GM04503 (cell line): ENCODE measurements at regions not wholly inside any gene's neighbourhood (a gene's known extent, or its start where the extent isn't known, plus 50 kb on each side); places are given as distances from the start of the nearest gene placed in this dataset.
"Not testable (repeated sequence)": the region's sequence is repeated elsewhere in the genome, so short reads cannot be mapped to it uniquely, and the experiment has no call there.

Experiments used
- DNase-seq: peaks from one replicate; pipeline ENCODE4 v3.0.0-alpha.2; 2012; ENCODE audit warnings: low read depth

- not testable (repeated sequence) for DNase-seq
These were observed 527.9 kb downstream of the UQCRFS1 start for GRCh38 chr19:28685077-28685476.

DNA sequence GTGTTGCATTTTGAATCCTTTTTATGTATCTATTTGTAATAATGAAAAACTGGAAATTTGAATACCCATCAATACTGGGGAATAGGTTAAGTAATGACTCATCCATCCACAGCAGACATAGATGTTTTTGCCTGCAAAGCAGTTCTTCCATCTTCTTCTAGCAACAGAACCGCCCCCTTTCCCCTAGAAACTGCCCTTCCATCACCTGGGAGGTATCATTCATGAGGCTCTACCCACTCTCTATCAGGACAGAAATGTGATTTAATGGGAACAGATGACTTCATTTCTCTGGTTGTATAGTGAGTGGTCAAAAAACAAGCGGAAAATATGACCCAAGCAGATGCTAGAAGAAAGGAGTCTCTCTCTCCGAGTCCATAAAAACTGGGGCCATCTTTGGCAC lies 532.8 kb downstream of the UQCRFS1 start:
- no peak for DNase-seq

DNA sequence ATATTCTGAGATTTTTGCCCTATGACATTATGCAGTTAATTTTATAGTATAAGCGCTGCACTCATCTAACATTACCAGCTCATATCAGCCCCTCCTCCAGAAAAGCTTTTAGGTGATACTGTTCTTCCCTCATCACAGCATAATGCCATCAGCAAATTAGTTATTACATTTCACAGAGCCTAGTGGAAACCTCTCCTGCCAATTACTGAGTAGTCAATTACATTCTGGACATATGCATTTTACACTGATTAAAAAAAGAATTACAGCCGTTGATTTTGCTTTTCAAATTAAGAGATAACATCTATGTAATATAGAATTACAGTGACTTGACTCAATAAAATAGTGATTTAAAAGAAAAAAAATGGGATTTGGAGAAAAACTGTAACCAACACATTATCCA lies 542.1 kb downstream of the UQCRFS1 start:
- DNase-seq: no peak

DNA sequence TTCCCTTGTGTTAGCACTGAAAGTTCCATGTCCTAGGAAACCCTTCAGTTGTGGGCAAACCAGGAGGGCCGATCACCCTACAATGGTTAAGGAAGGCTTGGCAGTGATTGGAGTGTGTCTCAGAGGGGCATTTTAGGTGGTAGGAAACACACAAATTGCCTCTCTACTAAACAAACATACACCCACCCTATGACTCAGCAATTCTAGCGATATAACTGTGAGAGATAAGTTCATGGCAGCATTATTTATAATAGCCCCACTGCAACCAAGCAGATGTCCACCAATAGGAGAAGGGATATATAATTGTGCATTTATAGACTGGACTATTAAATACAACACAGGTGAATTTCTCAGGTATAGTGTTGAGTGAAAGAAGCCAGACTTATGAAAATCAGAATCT lies 543.1 kb downstream of the UQCRFS1 start:
- DNase-seq: no peak

GRCh38 chr19:28667348-28667977 lies 545.5 kb downstream of the UQCRFS1 start:
- no peak for DNase-seq

GRCh38 chr19:28665748-28666147 lies 547.2 kb downstream of the UQCRFS1 start:
- DNase-seq: no peak

DNA sequence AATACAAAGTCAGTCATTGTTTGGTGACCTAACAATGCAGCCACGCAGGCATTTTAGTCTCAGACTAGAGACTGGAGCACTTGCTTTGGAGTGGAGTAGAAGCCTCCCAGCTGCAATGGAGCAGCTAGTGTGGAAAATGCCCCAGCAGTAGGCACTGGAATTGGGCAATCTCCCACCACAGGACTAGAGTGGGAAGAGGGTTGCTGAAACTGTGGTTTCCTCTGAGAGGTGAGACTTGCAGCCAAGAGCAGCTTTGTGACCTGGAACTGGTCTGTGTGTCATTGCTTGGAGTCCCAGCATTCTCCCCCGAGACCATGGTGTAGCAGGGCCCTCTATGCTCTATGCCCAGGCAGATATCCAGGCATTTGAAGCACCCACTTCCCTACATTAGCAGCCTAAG lies 556.3 kb downstream of the UQCRFS1 start:
- DNase-seq: no peak

DNA sequence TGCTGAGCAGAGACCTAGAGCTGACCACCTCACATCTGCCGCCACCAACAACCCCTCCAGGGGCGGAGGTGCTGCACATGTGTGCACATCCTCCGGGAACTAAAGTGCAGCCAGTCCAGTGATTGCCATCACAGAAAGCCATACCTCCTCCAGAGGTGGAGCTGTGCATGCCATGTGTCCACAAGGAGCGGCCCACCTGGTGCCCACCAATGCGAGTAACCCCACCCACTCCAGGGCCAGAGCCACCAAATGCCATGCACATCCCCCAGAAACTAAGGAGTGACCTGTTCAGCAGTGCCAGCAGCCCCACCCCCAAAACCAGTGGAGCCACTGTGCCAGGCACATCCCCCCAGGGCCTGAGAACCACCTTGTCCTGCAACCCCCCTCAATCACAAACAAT lies 557.9 kb downstream of the UQCRFS1 start:
- DNase-seq: no peak

DNA sequence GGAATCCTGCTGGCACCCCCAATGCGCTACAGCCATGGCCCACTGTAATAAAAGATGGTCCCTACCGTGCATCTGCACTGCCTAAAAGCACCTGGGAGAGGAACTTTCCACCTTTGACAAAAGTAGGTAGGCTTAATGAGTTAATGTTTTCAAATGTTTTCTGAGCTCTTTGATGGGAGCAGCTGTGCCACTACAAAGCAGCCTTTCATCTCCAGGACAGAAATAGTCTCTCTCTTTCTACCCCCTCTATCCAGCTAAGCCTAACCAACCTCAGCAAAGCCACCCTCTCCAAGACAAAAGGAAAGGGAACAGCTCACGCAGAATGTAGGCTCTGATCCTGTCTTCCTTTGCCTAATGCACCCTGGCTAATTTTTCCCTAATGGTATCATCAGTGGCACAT lies 560.2 kb downstream of the UQCRFS1 start:
- no peak for DNase-seq

GRCh38 chr19:28646629-28647028 lies 566.3 kb downstream of the UQCRFS1 start:
- DNase-seq: no peak

GRCh38 chr19:28644169-28644775 lies 568.7 kb downstream of the UQCRFS1 start:
- DNase-seq: no peak

DNA sequence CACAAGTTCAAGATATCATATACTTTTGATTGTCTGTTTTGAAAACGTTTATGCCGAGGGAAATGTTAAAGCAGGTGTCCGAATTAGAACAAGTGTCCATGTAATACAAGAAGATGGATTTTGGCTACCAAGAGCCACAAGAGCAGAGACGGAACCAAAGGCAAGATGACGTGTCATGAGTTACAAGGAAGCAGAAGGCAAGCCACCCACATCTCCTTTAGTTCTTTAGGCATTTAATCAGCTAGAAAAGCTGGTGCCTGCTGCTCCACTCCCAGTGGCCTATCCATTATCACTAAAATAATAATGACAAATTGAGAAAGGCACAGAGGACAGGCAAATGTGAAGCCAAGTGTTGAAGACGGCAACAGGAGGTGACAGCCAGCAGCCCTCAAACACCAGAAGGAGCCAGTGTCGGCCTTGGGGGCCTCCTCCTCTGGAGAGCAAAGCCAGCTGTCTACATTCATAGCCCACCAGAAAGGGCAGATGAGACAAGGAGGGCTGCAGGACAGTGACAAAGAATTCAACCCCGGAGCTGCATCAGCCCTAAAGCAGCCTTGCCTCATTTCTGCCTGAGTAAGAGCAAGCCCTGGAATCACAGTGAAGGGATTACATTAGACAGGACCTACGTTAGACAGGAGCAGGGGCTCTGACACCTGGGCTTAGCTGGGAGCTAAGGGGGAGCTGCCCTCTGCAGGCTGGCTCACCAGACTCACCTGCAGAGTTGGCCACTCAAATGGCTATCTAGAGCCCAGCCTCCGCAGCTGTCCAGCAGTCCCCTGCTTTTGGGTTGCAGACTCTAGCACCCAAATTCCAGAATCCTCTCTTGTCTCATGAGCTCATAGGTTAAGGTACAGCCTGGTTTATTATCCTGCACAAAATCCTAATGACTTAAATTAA lies 569.9 kb downstream of the UQCRFS1 start:
- DNase-seq: no peak

DNA sequence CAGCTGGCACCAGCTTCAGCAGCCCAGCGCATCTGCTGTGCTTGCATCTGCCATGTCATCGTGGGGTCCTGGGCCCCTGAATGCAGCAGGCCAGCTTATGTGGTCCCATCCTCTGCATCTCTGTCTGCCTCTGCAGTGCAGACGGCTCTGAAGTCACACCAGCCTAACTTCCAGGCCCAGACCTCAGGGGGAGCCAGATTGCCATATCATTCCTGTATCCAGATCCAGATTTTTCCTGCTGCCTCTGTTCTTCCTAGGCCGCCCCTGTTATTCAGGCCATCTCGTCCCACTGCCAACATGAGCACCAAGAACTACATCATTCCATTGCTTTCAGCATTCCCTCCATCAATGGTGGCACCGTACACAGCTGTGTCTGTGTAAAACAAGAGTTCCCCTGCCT lies 571.6 kb downstream of the UQCRFS1 start:
- no peak for DNase-seq

DNA sequence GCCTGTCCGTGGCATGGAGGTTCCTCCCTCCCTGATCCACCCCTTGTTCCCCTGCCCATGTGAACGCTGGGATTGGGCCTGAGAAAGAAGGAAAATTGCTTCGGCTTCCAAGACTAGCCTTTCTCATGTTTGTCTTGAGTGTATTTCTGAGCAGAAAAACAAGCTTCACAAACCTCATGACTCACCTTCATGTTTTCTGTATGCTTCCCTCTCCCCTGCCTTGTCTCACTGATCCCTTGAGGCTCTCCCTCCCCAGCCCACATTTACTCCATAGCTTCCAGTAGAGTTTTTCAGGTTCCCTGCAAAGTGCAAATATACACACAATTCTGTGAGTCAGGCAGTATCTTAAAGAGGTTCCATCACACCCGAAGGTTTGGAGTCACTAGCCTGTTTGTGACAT lies 572.4 kb downstream of the UQCRFS1 start:
- no peak for DNase-seq

- DNase-seq: no peak
These were observed 574.5 kb downstream of the UQCRFS1 start for GRCh38 chr19:28638445-28638844.

DNA sequence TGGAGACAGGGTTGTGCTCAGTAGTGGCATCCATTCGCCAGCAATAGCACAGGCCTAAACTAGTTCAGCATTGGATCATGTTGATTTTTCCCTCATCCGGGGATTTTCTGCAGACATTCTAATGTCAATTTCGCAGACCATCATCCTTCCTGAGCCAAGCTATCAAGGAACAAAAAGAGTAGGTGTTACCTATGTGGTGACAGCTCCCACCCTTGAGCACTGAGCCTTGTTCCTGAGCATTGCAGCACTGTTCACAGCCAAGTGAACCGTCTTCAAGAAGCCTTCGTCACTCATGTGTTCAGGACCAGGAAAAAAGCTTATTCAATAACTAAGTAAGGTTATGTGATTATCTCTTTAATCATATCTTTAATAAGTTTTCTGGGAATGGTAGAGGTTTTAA lies 576.2 kb downstream of the UQCRFS1 start:
- no peak for DNase-seq

- DNase-seq: no peak
These were observed 576.8 kb downstream of the UQCRFS1 start for GRCh38 chr19:28636016-28636629.

GRCh38 chr19:28634837-28635236 lies 578.1 kb downstream of the UQCRFS1 start:
- DNase-seq: no peak

DNA sequence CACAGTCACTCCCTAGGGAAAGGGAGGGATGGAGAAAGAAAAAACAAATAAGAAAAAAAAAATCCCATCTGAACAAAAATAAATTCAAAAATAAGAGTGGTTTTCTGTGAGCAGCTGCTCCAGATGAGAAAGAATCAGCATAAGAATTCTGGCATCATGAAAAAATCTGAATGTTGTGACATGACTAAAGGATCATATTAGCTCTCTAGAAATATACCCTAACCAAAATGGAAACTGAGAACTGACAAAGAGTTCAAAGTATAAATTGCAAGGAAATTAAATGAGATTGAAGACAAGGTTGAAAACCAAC lies 579.0 kb downstream of the UQCRFS1 start:
- DNase-seq: no peak

DNA sequence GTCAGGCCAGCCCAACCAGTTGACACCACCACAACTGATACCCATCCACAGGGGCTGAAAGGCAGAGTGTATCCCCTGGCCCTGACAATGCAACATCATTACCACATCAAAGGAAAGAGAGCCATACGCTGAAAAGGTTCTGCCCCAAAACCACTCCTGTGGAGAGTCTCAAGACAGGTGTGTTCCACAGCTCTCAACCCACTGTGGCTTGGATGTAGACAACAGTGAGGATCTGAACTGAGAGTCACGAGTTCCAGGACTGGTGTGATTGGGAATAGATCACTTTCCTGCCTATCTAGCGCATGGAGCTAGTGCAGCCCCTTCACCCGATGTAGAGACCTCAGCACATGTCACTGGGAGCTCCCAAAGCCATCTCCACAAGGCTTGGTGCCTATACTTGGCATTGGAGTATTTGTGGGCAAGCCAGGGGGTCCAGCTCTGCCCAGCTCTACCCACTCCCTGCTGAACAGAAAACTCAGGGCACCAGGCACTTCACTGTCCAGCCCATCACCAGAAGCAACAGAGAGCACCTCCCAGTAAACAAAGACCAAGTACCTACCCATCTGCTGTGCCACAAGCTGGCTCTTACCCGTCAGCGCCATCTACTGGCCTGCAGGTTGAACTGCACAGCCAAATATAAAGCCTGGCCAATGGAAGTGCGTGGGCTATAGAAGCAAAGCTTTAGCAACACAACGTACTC lies 579.5 kb downstream of the UQCRFS1 start:
- no peak for DNase-seq

- no peak for DNase-seq
These were observed 580.4 kb downstream of the UQCRFS1 start for GRCh38 chr19:28632371-28633080.

DNA sequence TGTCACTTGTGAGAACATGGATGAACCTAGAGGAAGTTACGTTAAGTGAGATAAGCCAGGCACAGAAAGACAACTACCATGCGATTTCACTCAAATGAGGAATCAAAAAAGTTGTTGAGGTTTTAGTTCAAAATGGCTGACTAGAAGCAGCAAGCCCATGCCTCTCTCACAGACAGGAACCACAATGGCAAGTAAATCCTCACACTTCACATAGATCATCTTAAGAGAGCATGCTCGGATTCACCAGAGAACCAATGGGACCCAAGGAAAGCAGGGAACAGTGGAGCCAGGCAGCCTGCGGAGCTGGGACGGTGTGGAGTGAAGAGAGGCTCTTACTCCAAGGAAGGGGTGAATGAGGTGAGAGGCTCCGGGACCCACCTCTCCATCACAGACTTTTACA lies 581.0 kb downstream of the UQCRFS1 start:
- no peak for DNase-seq
